ENCODE measurements at regions not wholly inside any gene's neighbourhood (a gene's known extent, or its start where the extent isn't known, plus 50 kb on each side); places are given as distances from the start of the nearest gene placed in this dataset.

GRCh38 chr16:59121411-59122261 is 387.5 kb upstream of the GOT2 start:
- Histone ChIP-seq H3K4me1 (ENCODE audit: low read length) (no peaks in the 10 kb centered on the region), H3K79me2 (ENCODE audit: low read length) (no peaks in the 10 kb centered on the region), H4K20me1 (ENCODE audit: insufficient read depth, low read length) (no peaks in the 10 kb centered on the region), H3K4me3 (ENCODE audit: low read length) (no peak overlapping the region), H3K27me3 (replicated peaks; ENCODE audit: insufficient read depth, low read length) (no peaks in the 10 kb centered on the region), H3K9ac (ENCODE audit: low read length) (no peak overlapping the region), H3K9me3 (replicated peaks; ENCODE audit: insufficient read depth, low read length) (no peaks in the 10 kb centered on the region), H3K27ac (ENCODE audit: low read length) (no peak overlapping the region), H3K9me2 (replicated peaks; ENCODE audit: insufficient read depth, low read length) (no peaks in the 10 kb centered on the region), H2AFZ (ENCODE audit: low read length) (no peak overlapping the region), H3K36me3 (replicated peaks; ENCODE audit: insufficient read depth, low read length) (no peaks in the 10 kb centered on the region), H3F3A (ENCODE audit: insufficient read depth, low read length) (no peaks in the 10 kb centered on the region), H3K4me2 (ENCODE audit: low read depth, low read length) (no peak overlapping the region)
- DNase-seq = no peak
- no peak for TF ChIP-seq CTCF (IDR thresholded peaks at IDR 0.05; ENCODE audit: low read length)
- no peak for TF ChIP-seq EZH2 (optimal IDR thresholded peaks at IDR 0.05; ENCODE audit: low read depth, low read length)
- TF ChIP-seq EZH2phosphoT487 (IDR thresholded peaks at IDR 0.05; ENCODE audit: low read length) = no peak

GRCh38 chr16:59116744-59117143 is 382.6 kb upstream of the GOT2 start:
- H3K4me2 ChIP-seq (ENCODE audit: low read depth, low read length) = no peak overlapping the region
- H3K79me2 ChIP-seq (ENCODE audit: low read length) = no peaks in the 10 kb centered on the region
- H3K9ac ChIP-seq (ENCODE audit: low read length) = no peak overlapping the region
- no peaks in the 10 kb centered on the region for H3K9me2 ChIP-seq (replicated peaks; ENCODE audit: insufficient read depth, low read length)
- no peaks in the 10 kb centered on the region for H3K36me3 ChIP-seq (replicated peaks; ENCODE audit: insufficient read depth, low read length)
- H3K27me3 ChIP-seq (replicated peaks; ENCODE audit: insufficient read depth, low read length) = no peaks in the 10 kb centered on the region
- no peak overlapping the region for H3K4me3 ChIP-seq (ENCODE audit: low read length)
- H2AFZ ChIP-seq (ENCODE audit: low read length) = no peak overlapping the region
- H3K27ac ChIP-seq (ENCODE audit: low read length) = no peak overlapping the region
- H3K4me1 ChIP-seq (ENCODE audit: low read length) = no peaks in the 10 kb centered on the region
- no peak for DNase-seq
- no peaks in the 10 kb centered on the region for H4K20me1 ChIP-seq (ENCODE audit: insufficient read depth, low read length)
- no peaks in the 10 kb centered on the region for H3K9me3 ChIP-seq (replicated peaks; ENCODE audit: insufficient read depth, low read length)
- H3F3A ChIP-seq (ENCODE audit: insufficient read depth, low read length) = no peaks in the 10 kb centered on the region
- no peak for TF ChIP-seq EZH2 (optimal IDR thresholded peaks at IDR 0.05; ENCODE audit: low read depth, low read length)
- TF ChIP-seq CTCF (IDR thresholded peaks at IDR 0.05; ENCODE audit: low read length) = no peak
- no peak for TF ChIP-seq EZH2phosphoT487 (IDR thresholded peaks at IDR 0.05; ENCODE audit: low read length)

DNA sequence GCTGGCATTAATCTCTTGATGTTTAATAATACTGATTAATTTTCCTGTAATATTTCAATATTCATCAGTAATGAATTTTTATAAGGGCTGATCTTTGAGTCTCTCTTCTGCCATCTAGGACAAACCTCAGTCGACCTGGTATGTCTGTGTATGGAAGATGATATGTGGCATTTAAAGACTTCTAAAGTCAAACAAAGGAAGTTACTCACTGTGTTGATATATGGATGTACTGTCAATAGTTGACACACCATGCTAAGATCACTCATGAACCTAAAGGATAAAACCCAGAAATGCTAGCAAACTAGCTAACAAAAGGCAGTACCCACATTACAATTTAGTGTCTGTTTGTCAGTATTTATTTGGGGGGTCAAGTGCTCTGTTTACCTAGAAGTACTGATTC is 380.7 kb upstream of the GOT2 start:
- H3K9me2 ChIP-seq (replicated peaks; ENCODE audit: insufficient read depth, low read length) = no peaks in the 10 kb centered on the region
- H3K4me1 ChIP-seq (ENCODE audit: low read length) = no peaks in the 10 kb centered on the region
- no peaks in the 10 kb centered on the region for H3F3A ChIP-seq (ENCODE audit: insufficient read depth, low read length)
- H2AFZ ChIP-seq (ENCODE audit: low read length) = no peak overlapping the region
- no peaks in the 10 kb centered on the region for H3K27me3 ChIP-seq (replicated peaks; ENCODE audit: insufficient read depth, low read length)
- DNase-seq = no peak
- no peaks in the 10 kb centered on the region for H4K20me1 ChIP-seq (ENCODE audit: insufficient read depth, low read length)
- TF ChIP-seq CTCF (IDR thresholded peaks at IDR 0.05; ENCODE audit: low read length) (no peak), EZH2phosphoT487 (IDR thresholded peaks at IDR 0.05; ENCODE audit: low read length) (no peak), EZH2 (optimal IDR thresholded peaks at IDR 0.05; ENCODE audit: low read depth, low read length) (no peak)
- no peak overlapping the region for H3K9ac ChIP-seq (ENCODE audit: low read length)
- no peaks in the 10 kb centered on the region for H3K36me3 ChIP-seq (replicated peaks; ENCODE audit: insufficient read depth, low read length)
- H3K4me2 ChIP-seq (ENCODE audit: low read depth, low read length) = no peak overlapping the region
- H3K4me3 ChIP-seq (ENCODE audit: low read length) = no peak overlapping the region
- H3K79me2 ChIP-seq (ENCODE audit: low read length) = no peaks in the 10 kb centered on the region
- no peaks in the 10 kb centered on the region for H3K9me3 ChIP-seq (replicated peaks; ENCODE audit: insufficient read depth, low read length)
- H3K27ac ChIP-seq (ENCODE audit: low read length) = no peak overlapping the region
